GM23338 (cell line): ENCODE measurements at regions not wholly inside any gene's neighbourhood (a gene's known extent, or its start where the extent isn't known, plus 50 kb on each side); places are given as distances from the start of the nearest gene placed in this dataset.

ENCODE experiments used
- ATAC-seq: fragments of 200-7000 bp; cut with Tn5 transposase; 3 replicates; pipeline ENCODE4 v1.9.1; 2020
- DNase-seq: peaks from one replicate; pipeline ENCODE4 v3.0.0-alpha.2; 2015; ENCODE audit warnings: low spot score
- H2AFZ ChIP-seq: fragments of 200-600 bp; sonication (generic); 2 replicates; pipeline ENCODE4 v1.8.0; 2016; ENCODE audit warnings: antibody characterized with exemption, mild to moderate bottlenecking, moderate library complexity
- H3F3A ChIP-seq: fragments of 200-600 bp; sonication (generic); replicated peaks from 2 replicates; pipeline ENCODE4 v1.8.0; 2017; ENCODE audit warnings: antibody characterized with exemption, mixed run types, low read depth
- H3K27ac ChIP-seq: fragments of 200-600 bp; sonication (generic); 2 replicates; pipeline ENCODE4 v1.6.1; 2016; ENCODE audit warnings: low read depth
- H3K27me3 ChIP-seq: fragments of 200-600 bp; sonication (generic); 2 replicates; pipeline ENCODE4 v1.8.0; 2016; ENCODE audit warnings: mild to moderate bottlenecking, mixed run types, moderate library complexity; ENCODE audit not compliant: insufficient read depth
- H3K36me3 ChIP-seq: fragments of 200-600 bp; sonication (generic); 2 replicates; pipeline ENCODE4 v1.8.0; 2016; ENCODE audit warnings: mild to moderate bottlenecking; ENCODE audit not compliant: insufficient read depth
- H3K4me1 ChIP-seq: fragments of 200-600 bp; sonication (generic); 2 replicates; pipeline ENCODE4 v1.8.0; 2016; ENCODE audit warnings: mild to moderate bottlenecking, moderate library complexity; ENCODE audit not compliant: insufficient read depth
- H3K4me2 ChIP-seq: fragments of 200-600 bp; sonication (generic); 2 replicates; pipeline ENCODE4 v1.7.1; 2017; ENCODE audit warnings: mixed run types
- H3K4me3 ChIP-seq: fragments of 200-600 bp; sonication (generic); 2 replicates; pipeline ENCODE4 v1.6.1; 2016; ENCODE audit warnings: mixed run types
- H3K79me2 ChIP-seq: fragments of 200-600 bp; sonication (generic); replicated peaks from 2 replicates; pipeline ENCODE4 v1.8.0; 2017; ENCODE audit warnings: mild to moderate bottlenecking; ENCODE audit not compliant: insufficient read depth
- H3K9me2 ChIP-seq: fragments of 200-600 bp; sonication (generic); 2 replicates; pipeline ENCODE4 v1.8.0; 2017; ENCODE audit not compliant: insufficient read depth
- H4K20me1 ChIP-seq: fragments of 200-600 bp; sonication (generic); replicated peaks from 2 replicates; pipeline ENCODE4 v1.8.0; 2017; ENCODE audit warnings: mild to moderate bottlenecking; ENCODE audit not compliant: insufficient read depth
- H3K27ac Mint-ChIP-seq: 2 replicates; pipeline ENCODE4 v1.8.0; 2020; ENCODE audit warnings: inconsistent platforms, mild to moderate bottlenecking, moderate library complexity, mixed read lengths
- H3K27me3 Mint-ChIP-seq: 3 replicates; pipeline ENCODE4 v1.8.0; 2022; ENCODE audit warnings: low read depth, mild to moderate bottlenecking, moderate library complexity, mixed read lengths, inconsistent platforms; ENCODE audit not compliant: insufficient read depth, poor library complexity
- H3K36me3 Mint-ChIP-seq: 3 replicates; pipeline ENCODE4 v1.8.0; 2021; ENCODE audit warnings: low read depth, mild to moderate bottlenecking, inconsistent platforms, moderate library complexity, mixed read lengths
- H3K4me1 Mint-ChIP-seq: 3 replicates; pipeline ENCODE4 v1.8.0; 2020; ENCODE audit warnings: mild to moderate bottlenecking, inconsistent platforms, mixed read lengths
- H3K4me3 Mint-ChIP-seq: 3 replicates; pipeline ENCODE4 v1.8.0; 2021; ENCODE audit warnings: moderate library complexity, mild to moderate bottlenecking, inconsistent platforms, mixed read lengths
- H3K9me3 Mint-ChIP-seq: 3 replicates; pipeline ENCODE4 v1.8.0; 2020; ENCODE audit warnings: moderate library complexity, mild to moderate bottlenecking, inconsistent platforms, mixed read lengths
- CREB1 ChIP-seq: fragments of 250-450 bp; sonication (Bioruptor Pico); IDR thresholded peaks from 2 replicates; pipeline ENCODE4 v1.5.0; 2020; ENCODE audit warnings: low read depth, mild to moderate bottlenecking, moderate library complexity
- CTCF ChIP-seq, 2 experiments: fragments of 200-600 bp in 1 of 2; sonication (generic) in 1 of 2; conservative IDR thresholded peaks; 2 replicates each; pipeline versions ENCODE4 v1.5.1 to v1.6.1; 2016 to 2017; ENCODE audit warnings: antibody characterized with exemption in 2 of 2, low read depth in 2 of 2, mild to moderate bottlenecking in 2 of 2, moderate library complexity in 1 of 2
- ETS1 ChIP-seq: IDR thresholded peaks from 2 replicates; pipeline ENCODE4 v1.6.1; 2016; ENCODE audit warnings: antibody characterized with exemption
- EZH2 ChIP-seq: fragments of 200-600 bp; sonication (generic); IDR thresholded peaks from one replicate; pipeline ENCODE4 v1.8.0; 2017; ENCODE audit warnings: antibody characterized with exemption, mild to moderate bottlenecking, low read depth; ENCODE audit not compliant: unreplicated experiment
- EZH2phosphoT487 ChIP-seq: fragments of 200-600 bp; sonication (generic); IDR thresholded peaks from one replicate; pipeline ENCODE4 v1.8.1; 2018; ENCODE audit warnings: antibody characterized with exemption; ENCODE audit not compliant: unreplicated experiment
- JUNB ChIP-seq: IDR thresholded peaks from one replicate; pipeline ENCODE4 v1.6.1; 2016; ENCODE audit warnings: antibody characterized with exemption; ENCODE audit not compliant: unreplicated experiment
- NANOG ChIP-seq: IDR thresholded peaks from 2 replicates; pipeline ENCODE4 v1.6.1; 2016; ENCODE audit warnings: antibody characterized with exemption, borderline replicate concordance
- POLR2AphosphoS5 ChIP-seq: IDR thresholded peaks from 2 replicates; pipeline ENCODE4 v1.6.1; 2016; ENCODE audit warnings: antibody characterized with exemption, low read depth
- REST ChIP-seq: IDR thresholded peaks from one replicate; pipeline ENCODE4 v1.6.1; 2018; ENCODE audit warnings: antibody characterized with exemption; ENCODE audit not compliant: unreplicated experiment
- STAT1 ChIP-seq: IDR thresholded peaks from one replicate; pipeline ENCODE4 v1.6.1; 2016; ENCODE audit warnings: antibody characterized with exemption; ENCODE audit not compliant: unreplicated experiment
- ZNF114 ChIP-seq: fragments of 250-450 bp; sonication (Bioruptor Pico); IDR thresholded peaks from 2 replicates; pipeline ENCODE4 v1.5.0; 2020; ENCODE audit warnings: mild to moderate bottlenecking, moderate library complexity
- ZNF331 ChIP-seq: fragments of 250-450 bp; sonication (Bioruptor Pico); IDR thresholded peaks from 2 replicates; pipeline ENCODE4 v1.5.0; 2020; ENCODE audit warnings: low read depth, mild to moderate bottlenecking, moderate library complexity
- ZNF462 ChIP-seq: fragments of 250-450 bp; sonication (Bioruptor Pico); IDR thresholded peaks from 2 replicates; pipeline ENCODE4 v1.5.0; 2020; ENCODE audit warnings: mild to moderate bottlenecking, moderate library complexity

GRCh38 chr12:18982226-18982949, 147.1 kb upstream of the PLEKHA5 start:
- Histone ChIP-seq H4K20me1 (no peaks in the 10 kb centered on the region), H3K79me2 (no peaks in the 10 kb centered on the region), H3K36me3 (no peaks in the 10 kb centered on the region), H2AFZ (peak overlapping the region; percentile 48; the same call in 1 of the 2 replicates), H3F3A (no peaks in the 10 kb centered on the region), H3K27me3 (no peaks in the 10 kb centered on the region), H3K4me3 (no peak overlapping the region), H3K27ac (0 out of 2 replicates have a peak overlapping the region, but pooled peaks have one; percentile 72), H3K9me2 (peaks cover 10% of the 10 kb centered on the region), H3K4me2 (no peak overlapping the region), H3K4me1 (peaks cover 39% of the 10 kb centered on the region)
- peaks cover 20% of the 10 kb centered on the region for H3K9me3 Mint-ChIP-seq
- no peak for ATAC-seq
- H3K27ac Mint-ChIP-seq: no peak overlapping the region
- TF ChIP-seq CTCF (conservative IDR thresholded peaks at IDR 0.05; ENCODE audit: low read depth in 2 of 2) (no peak), EZH2phosphoT487 (no peak), ZNF331 (CRISPR knock-in tag) (no peak), REST (no peak), STAT1 (no peak), POLR2AphosphoS5 (no peak), NANOG (no peak), ZNF114 (CRISPR knock-in tag) (no peak), JUNB (no peak), ZNF462 (no peak), ETS1 (no peak), EZH2 (no peak), CREB1 (CRISPR knock-in tag) (no peak)
- peaks cover 32% of the 10 kb centered on the region for H3K4me1 Mint-ChIP-seq
- H3K36me3 Mint-ChIP-seq: peaks cover 15% of the 10 kb centered on the region
- DNase-seq: no peak
- H3K4me3 Mint-ChIP-seq: no peak overlapping the region
- H3K27me3 Mint-ChIP-seq: peaks cover under 1% of the 10 kb centered on the region
